Sigmoid colon (tissue), 6 donors: ENCODE measurements at regions not wholly inside any gene's neighbourhood (a gene's known extent, or its start where the extent isn't known, plus 50 kb on each side); places are given as distances from the start of the nearest gene placed in this dataset.
"Not testable (repeated sequence)": the region's sequence is repeated elsewhere in the genome, so short reads cannot be mapped to it uniquely, and the experiment has no call there.

Experiments
- DNase-seq: peaks from one replicate; pipeline ENCODE4 v3.0.0-alpha.2; 2019
- H3K27ac ChIP-seq, 4 donors: fragments of 200-600 bp; sonication (generic); one replicate each; pipeline ENCODE4 v1.5.1; 2016 to 2019; ENCODE audit warnings: mild to moderate bottlenecking in 1 of 4
- H3K27me3 ChIP-seq, 3 donors: fragments of 200-600 bp; sonication (generic); one replicate each; pipeline ENCODE4 v1.5.1; 2019; ENCODE audit warnings: mild to moderate bottlenecking in 1 of 3
- H3K36me3 ChIP-seq, 4 donors: fragments of 200-600 bp; sonication (generic); one replicate each; pipeline ENCODE4 v1.5.1; 2016 to 2019
- H3K4me1 ChIP-seq, 4 donors: fragments of 200-600 bp; sonication (generic); one replicate each; pipeline ENCODE4 v1.5.1; 2017 to 2019
- H3K4me3 ChIP-seq, 4 donors: fragments of 200-600 bp; sonication (generic); one replicate each; pipeline ENCODE4 v1.5.1; 2017 to 2019; ENCODE audit warnings: mild to moderate bottlenecking in 2 of 4, moderate library complexity in 1 of 4
- H3K9me3 ChIP-seq, 4 donors: fragments of 200-600 bp in 3 of 4; sonication (generic) in 3 of 4; one replicate each; pipeline versions ENCODE4 v1.5.1 to v1.6.1; 2013 to 2019
- EP300 ChIP-seq, 4 donors: sonication (generic); formaldehyde crosslinking; IDR thresholded peaks; one replicate each; pipeline ENCODE4 v1.6.1; 2017; ENCODE audit warnings: antibody characterized with exemption in 4 of 4
- POLR2A ChIP-seq, 2 donors: fragments of 450-650 bp; IDR thresholded peaks; one replicate each; pipeline ENCODE4 v1.6.1; 2016; ENCODE audit warnings: antibody characterized with exemption in 2 of 2, mild to moderate bottlenecking in 2 of 2, moderate library complexity in 2 of 2
- POLR2AphosphoS5 ChIP-seq, 4 donors: sonication (generic); formaldehyde crosslinking; IDR thresholded peaks; one replicate each; pipeline ENCODE4 v1.6.1; 2017; ENCODE audit warnings: antibody characterized with exemption in 4 of 4
- WGBS, 2 donors: extraction: QIAGEN DNeasy Blood & Tissue Kit; methylation state at CpG; one replicate each; pipeline ENCODE4 v1.1.7; 2013; 5-methylcytosine and 5-hydroxymethylcytosine counted together
- intact Hi-C: fragments of 100-400 bp; cut with DNase I; formaldehyde crosslinking; loops from one replicate; pipeline ENCODE4 v1.15.1; 2023
- TF ChIP-seq, protein P1 (sequence below), 4 experiments: fragments of 450-650 bp in 3 of 4; fragments of 200-600 bp in 1 of 4; IDR thresholded peaks; one replicate each; pipeline ENCODE4 v1.5.1; 2016 to 2019; ENCODE audit warnings: antibody characterized with exemption in 4 of 4, mild to moderate bottlenecking in 3 of 4, moderate library complexity in 2 of 4
- donor health status: healthy with polysubstance abuse.
- donor health status: healthy.

DNA sequence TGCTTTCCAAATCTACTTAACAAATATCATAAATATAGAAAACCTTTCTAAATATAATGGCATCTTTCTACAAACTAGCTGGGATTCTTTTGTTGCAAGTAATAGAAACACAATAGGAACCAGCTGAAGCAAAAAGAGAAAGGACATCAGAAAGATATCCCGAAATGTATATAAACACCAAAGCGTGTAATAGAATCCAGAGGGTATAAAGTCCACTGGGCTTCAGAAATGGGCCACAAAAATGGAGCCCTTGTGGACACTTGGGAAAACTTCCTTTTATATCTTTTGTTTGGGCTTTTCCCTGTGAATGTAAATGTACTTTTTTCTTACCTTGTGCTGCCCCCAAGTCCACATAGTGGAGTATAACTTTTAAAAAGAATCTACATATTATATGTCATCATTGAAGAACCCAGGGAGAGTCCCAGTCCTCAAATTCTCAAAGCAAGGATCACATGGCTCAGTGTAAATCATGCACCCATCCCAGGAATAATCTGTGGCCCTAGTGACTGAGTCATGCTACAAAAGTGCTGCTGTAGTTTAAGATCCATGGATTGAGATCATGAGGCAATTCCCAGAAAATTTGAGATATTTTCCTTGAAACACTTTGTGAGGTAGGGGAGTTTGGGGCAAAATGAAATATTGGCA, 457.0 kb downstream of the EPM2A start:
- TF ChIP-seq POLR2A (IDR thresholded peaks at IDR 0.05) (no peak), POLR2AphosphoS5 (IDR thresholded peaks at IDR 0.05) (no peak)
- TF ChIP-seq, protein P1, sequence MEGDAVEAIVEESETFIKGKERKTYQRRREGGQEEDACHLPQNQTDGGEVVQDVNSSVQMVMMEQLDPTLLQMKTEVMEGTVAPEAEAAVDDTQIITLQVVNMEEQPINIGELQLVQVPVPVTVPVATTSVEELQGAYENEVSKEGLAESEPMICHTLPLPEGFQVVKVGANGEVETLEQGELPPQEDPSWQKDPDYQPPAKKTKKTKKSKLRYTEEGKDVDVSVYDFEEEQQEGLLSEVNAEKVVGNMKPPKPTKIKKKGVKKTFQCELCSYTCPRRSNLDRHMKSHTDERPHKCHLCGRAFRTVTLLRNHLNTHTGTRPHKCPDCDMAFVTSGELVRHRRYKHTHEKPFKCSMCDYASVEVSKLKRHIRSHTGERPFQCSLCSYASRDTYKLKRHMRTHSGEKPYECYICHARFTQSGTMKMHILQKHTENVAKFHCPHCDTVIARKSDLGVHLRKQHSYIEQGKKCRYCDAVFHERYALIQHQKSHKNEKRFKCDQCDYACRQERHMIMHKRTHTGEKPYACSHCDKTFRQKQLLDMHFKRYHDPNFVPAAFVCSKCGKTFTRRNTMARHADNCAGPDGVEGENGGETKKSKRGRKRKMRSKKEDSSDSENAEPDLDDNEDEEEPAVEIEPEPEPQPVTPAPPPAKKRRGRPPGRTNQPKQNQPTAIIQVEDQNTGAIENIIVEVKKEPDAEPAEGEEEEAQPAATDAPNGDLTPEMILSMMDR (IDR thresholded peaks at IDR 0.05), result no peak
- H3K27ac ChIP-seq, result no peak overlapping the region
- WGBS, 2 donors, result 81 to 84% methylated on average over 2 of the region's 2 CpGs
- intact Hi-C loops, result no loop called here
- H3K4me3 ChIP-seq, result no peak overlapping the region
- no peaks in the 10 kb centered on the region for H3K27me3 ChIP-seq
- DNase-seq, result no peak
- H3K36me3 ChIP-seq, result no peaks in the 10 kb centered on the region
- H3K9me3 ChIP-seq, result no peaks in the 10 kb centered on the region
- H3K4me1 ChIP-seq, result peaks cover 0 to 13% (median 8%) of the 10 kb centered on the region in 4 donors

DNA sequence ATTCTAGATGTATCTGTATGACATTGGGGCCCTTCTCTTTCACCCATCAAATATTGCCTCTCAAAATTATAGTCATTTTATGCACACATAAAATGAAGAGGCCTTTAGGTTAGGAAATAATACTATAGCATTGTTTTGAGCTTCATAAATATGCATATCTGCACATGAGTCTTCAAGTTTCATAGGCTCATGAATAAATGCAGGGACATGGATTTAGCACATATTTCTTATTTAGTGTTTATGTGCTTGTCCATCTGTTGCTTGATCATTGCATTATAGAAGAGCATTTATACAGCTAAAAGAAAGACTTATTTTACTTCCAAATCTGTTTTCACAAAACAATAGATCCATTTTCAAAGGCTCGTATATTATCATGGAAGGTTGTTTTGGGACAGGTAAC, 455.8 kb downstream of the EPM2A start:
- Histone ChIP-seq H3K9me3 (no peaks in the 10 kb centered on the region), H3K4me3 (no peak overlapping the region), H3K4me1 (peaks cover 0 to 13% (median 8%) of the 10 kb centered on the region in 4 donors), H3K27me3 (no peaks in the 10 kb centered on the region), H3K27ac (no peak overlapping the region), H3K36me3 (no peaks in the 10 kb centered on the region)
- DNase-seq, result no peak
- intact Hi-C loops, result no loop called here
- 71 to 83% methylated on average over 1 of the region's 1 CpG for WGBS, 2 donors
- no peak for TF ChIP-seq POLR2A (IDR thresholded peaks at IDR 0.05)

DNA sequence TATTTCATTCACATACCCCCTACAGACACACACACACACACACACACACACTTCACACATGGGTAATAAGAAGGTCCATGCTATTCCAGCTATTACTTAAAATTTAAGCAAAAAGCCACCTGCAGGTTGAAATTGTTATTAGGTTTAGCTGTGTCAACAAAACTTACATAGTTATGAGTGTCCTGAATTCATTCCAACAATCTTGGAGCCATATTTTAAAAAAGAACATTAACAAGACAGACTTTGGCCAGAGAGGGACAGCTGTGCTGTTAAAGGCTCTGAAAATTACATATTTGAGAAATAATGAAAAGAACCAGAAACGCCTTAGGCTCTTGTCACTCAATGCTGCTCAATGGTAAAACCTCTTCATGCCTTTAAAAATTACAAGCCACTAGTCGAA, 455.3 kb downstream of the EPM2A start:
- DNase-seq, result no peak
- Histone ChIP-seq H3K9me3 (no peaks in the 10 kb centered on the region), H3K4me1 (peaks cover 0 to 13% (median 8%) of the 10 kb centered on the region in 4 donors), H3K36me3 (no peaks in the 10 kb centered on the region), H3K4me3 (no peak overlapping the region), H3K27ac (no peak overlapping the region), H3K27me3 (no peaks in the 10 kb centered on the region)
- intact Hi-C loops, result no loop called here
- 52 to 76% methylated on average over 2 of the region's 2 CpGs for WGBS, 2 donors
- no peak for TF ChIP-seq EP300 (IDR thresholded peaks at IDR 0.05)
- TF ChIP-seq, protein P1 (IDR thresholded peaks at IDR 0.05), result no peak
- TF ChIP-seq POLR2AphosphoS5 (IDR thresholded peaks at IDR 0.05), result no peak
- no peak for TF ChIP-seq POLR2A (IDR thresholded peaks at IDR 0.05)

DNA sequence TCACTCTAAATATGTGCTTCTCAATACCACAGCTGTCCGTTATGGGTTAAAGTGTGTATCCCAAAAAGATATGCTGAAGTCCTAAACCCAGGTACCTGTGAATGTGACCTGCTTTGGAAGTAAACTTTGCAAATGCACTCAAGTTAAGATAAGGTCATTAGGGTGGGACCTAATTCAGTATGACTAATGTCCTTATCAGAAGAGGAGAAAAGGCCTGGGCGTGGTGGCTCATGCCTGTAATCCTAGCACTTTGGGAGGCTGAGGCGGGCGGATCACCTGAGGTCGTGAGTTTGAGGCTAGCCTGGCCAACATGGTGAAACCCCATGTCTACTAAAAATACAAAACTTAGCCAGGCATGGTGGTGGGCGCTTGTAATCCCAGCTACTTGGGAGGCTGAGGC, 452.1 kb downstream of the EPM2A start:
- H3K27ac ChIP-seq, H3K27me3 ChIP-seq, H3K4me3 ChIP-seq, H3K4me1 ChIP-seq, intact Hi-C loops, DNase-seq, H3K36me3 ChIP-seq, H3K9me3 ChIP-seq: not testable (repeated sequence)
- 79 to 80% methylated on average over 6 of the region's 6 CpGs for WGBS, 2 donors

DNA sequence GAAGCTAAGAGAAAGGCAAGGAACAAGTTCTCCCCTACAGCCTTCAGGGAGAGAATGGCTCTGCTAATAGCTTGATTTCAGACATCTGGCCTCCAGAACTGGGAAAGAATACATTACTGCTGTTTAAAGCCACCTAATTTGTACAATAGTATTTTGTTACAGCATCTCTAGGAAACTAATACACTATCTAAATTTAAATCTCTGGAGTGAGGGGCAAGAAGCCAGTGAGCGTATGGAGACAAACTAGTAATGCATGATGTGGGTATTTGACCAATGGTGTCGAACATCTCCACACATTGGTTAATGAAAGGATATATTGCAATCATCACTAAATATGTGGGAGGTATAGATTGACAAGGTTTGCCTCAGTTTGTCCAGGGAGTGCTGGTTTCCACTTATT, 451.5 kb downstream of the EPM2A start:
- no peak for TF ChIP-seq POLR2AphosphoS5 (IDR thresholded peaks at IDR 0.05)
- no peak for TF ChIP-seq POLR2A (IDR thresholded peaks at IDR 0.05)
- no peak for TF ChIP-seq EP300 (IDR thresholded peaks at IDR 0.05)
- TF ChIP-seq, protein P1 (IDR thresholded peaks at IDR 0.05), result no peak
- H3K4me3 ChIP-seq, result no peak overlapping the region
- H3K9me3 ChIP-seq, result no peaks in the 10 kb centered on the region
- WGBS, 2 donors, result 96 to 97% methylated on average over 2 of the region's 2 CpGs
- no peak for DNase-seq
- intact Hi-C loops, result no loop called here
- no peaks in the 10 kb centered on the region for H3K27me3 ChIP-seq
- no peaks in the 10 kb centered on the region for H3K36me3 ChIP-seq
- no peaks in the 10 kb centered on the region for H3K4me1 ChIP-seq
- no peak overlapping the region for H3K27ac ChIP-seq

DNA sequence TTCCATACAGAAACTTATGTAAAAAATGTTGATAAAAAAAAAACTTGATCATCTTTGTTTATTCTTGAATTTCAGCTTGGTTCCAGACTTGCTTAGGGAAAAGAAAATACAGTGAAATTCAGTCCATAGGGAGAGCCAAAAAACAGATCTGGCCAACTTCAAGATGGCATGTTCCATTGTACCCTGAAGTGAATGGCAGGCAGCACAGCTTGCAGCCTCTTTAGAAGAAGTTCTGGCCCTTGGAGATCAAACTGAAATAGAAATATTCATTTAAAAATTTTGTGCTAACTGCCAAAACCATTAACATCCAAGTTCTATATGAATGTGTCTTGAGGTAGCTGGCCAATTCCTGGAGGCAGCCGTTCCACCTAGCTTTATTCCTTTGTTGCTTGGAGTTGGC, 448.4 kb downstream of the EPM2A start:
- H3K4me3 ChIP-seq, result no peak overlapping the region
- TF ChIP-seq, protein P1 (IDR thresholded peaks at IDR 0.05), result no peak
- DNase-seq, result no peak
- WGBS, 2 donors, result 86 to 92% methylated on average over 1 of the region's 1 CpG
- no peaks in the 10 kb centered on the region for H3K36me3 ChIP-seq
- H3K4me1 ChIP-seq, result no peaks in the 10 kb centered on the region
- H3K9me3 ChIP-seq, result peaks cover 0 to 4% (median 2%) of the 10 kb centered on the region in 4 donors
- H3K27me3 ChIP-seq, result no peaks in the 10 kb centered on the region
- intact Hi-C loops, result no loop called here
- no peak overlapping the region for H3K27ac ChIP-seq
